T-cell (primary cell): ENCODE measurements at regions not wholly inside any gene's neighbourhood (a gene's known extent, or its start where the extent isn't known, plus 50 kb on each side); places are given as distances from the start of the nearest gene placed in this dataset.

Experiments
- ATAC-seq, 4 experiments: fragments of 200-7000 bp in 3 of 4; fragments of 150-1000 bp in 1 of 4; cut with Tn5 transposase; replicated peaks in 1 of 4; 1 replicate in 3 of 4; 2 replicates in 1 of 4; pipeline ENCODE4 v1.10.0; 2021; ENCODE audit warnings: moderate library complexity in 3 of 4, mild to moderate bottlenecking in 2 of 4, moderate number of reproducible peaks in 1 of 4
- CTCF ChIA-PET, 2 donors: fragments of 300-600 bp; sonication (Branson Sonifier 250); formaldehyde crosslinking; loops; one replicate each; lab custom pipeline; 2022; ENCODE audit warnings: antibody characterized with exemption in 2 of 2; lab: Charles Lee
- POLR2A ChIA-PET, 2 donors: fragments of 300-600 bp; sonication (Branson Sonifier 250); formaldehyde crosslinking; loops; one replicate each; lab custom pipeline; 2022; ENCODE audit warnings: antibody characterized with exemption in 2 of 2; lab: Charles Lee
- DNase-seq, 35 experiments: peaks; one replicate each; pipeline versions ENCODE4 v3.0.0 to v3.0.0-alpha.2; 2013 to 2023
- H3K27ac ChIP-seq: one replicate; pipeline ENCODE4 v1.5.1; 2013; ENCODE audit warnings: low read length
- H3K27me3 ChIP-seq, 2 experiments: replicated peaks in 1 of 2; 1 replicate in 1 of 2; 2 replicates in 1 of 2; pipeline versions ENCODE4 v1.6.1 to v1.7.0; 2013; ENCODE audit warnings: low read length in 1 of 2, mixed read lengths in 1 of 2; ENCODE audit not compliant: control insufficient read depth in 2 of 2, insufficient read depth in 2 of 2; ENCODE audit errors: extremely low read depth in 1 of 2
- H3K36me3 ChIP-seq, 2 donors: 1 replicate in 1 of 2; 2 replicates in 1 of 2; pipeline versions ENCODE4 v1.6.1 to v1.7.0; 2013; ENCODE audit warnings: low read length in 1 of 2; ENCODE audit not compliant: control insufficient read depth in 2 of 2, insufficient read depth in 1 of 2; ENCODE audit errors: extremely low read depth in 1 of 2
- H3K4me1 ChIP-seq, 2 experiments: 1 replicate in 1 of 2; 2 replicates in 1 of 2; pipeline versions ENCODE4 v1.6.1 to v1.7.0; 2013; ENCODE audit warnings: low read length in 2 of 2, mixed read lengths in 1 of 2; ENCODE audit not compliant: insufficient read depth in 2 of 2, control insufficient read depth in 1 of 2; ENCODE audit errors: extremely low read depth in 1 of 2
- H3K4me3 ChIP-seq, 2 donors: 1 replicate in 1 of 2; 2 replicates in 1 of 2; pipeline versions ENCODE4 v1.5.1 to v1.7.0; 2013; ENCODE audit warnings: mild to moderate bottlenecking in 2 of 2, low read length in 1 of 2, moderate library complexity in 1 of 2; ENCODE audit not compliant: control insufficient read depth in 1 of 2; ENCODE audit errors: extremely low read depth in 1 of 2
- H3K9me3 ChIP-seq: 2 replicates; pipeline ENCODE4 v1.7.0; 2013
- H3K27ac Mint-ChIP-seq, 2 donors: one replicate each; pipeline ENCODE4 v1.8.0; 2020 to 2021; ENCODE audit warnings: mild to moderate bottlenecking in 2 of 2, mixed read lengths in 2 of 2
- H3K27me3 Mint-ChIP-seq, 2 donors: one replicate each; pipeline ENCODE4 v1.8.0; 2021 to 2022; ENCODE audit warnings: mixed read lengths in 2 of 2
- H3K36me3 Mint-ChIP-seq: one replicate; pipeline ENCODE4 v1.8.0; 2021; ENCODE audit warnings: mixed read lengths
- H3K4me1 Mint-ChIP-seq, 3 donors: one replicate each; pipeline ENCODE4 v1.8.0; 2020 to 2022; ENCODE audit warnings: mixed read lengths in 3 of 3, mild to moderate bottlenecking in 1 of 3
- H3K4me3 Mint-ChIP-seq, 3 donors: one replicate each; pipeline ENCODE4 v1.8.0; 2020 to 2022; ENCODE audit warnings: mild to moderate bottlenecking in 3 of 3, mixed read lengths in 3 of 3, moderate library complexity in 3 of 3
- H3K9me3 Mint-ChIP-seq, 3 donors: one replicate each; pipeline ENCODE4 v1.8.0; 2020 to 2022; ENCODE audit warnings: mixed read lengths in 3 of 3
- WGBS: methylation state at CpG from one replicate; pipeline ENCODE4 v1.1.5; 2013; ENCODE audit warnings: missing lambda C conversion rate; ENCODE audit not compliant: insufficient coverage; 5-methylcytosine and 5-hydroxymethylcytosine counted together

GRCh38 chr2:15074319-15074718 is 441.8 kb downstream of the LRATD1 start:
- CTCF ChIA-PET: no interaction called here
- DNase-seq: no peak

GRCh38 chr2:15074751-15075700 is 442.5 kb downstream of the LRATD1 start:
- ATAC-seq (no peak), DNase-seq (no peak)
- Histone ChIP-seq H3K9me3 (no peaks in the 10 kb centered on the region), H3K27me3 (peaks cover 0 to 9% of the 10 kb centered on the region in 2 experiments), H3K36me3 (no peaks in the 10 kb centered on the region), H3K4me3 (no peak overlapping the region), H3K27ac (no peak overlapping the region), H3K4me1 (no peaks in the 10 kb centered on the region)
- H3K27me3 Mint-ChIP-seq: peaks cover 0 to 4% of the 10 kb centered on the region in 2 donors
- CTCF ChIA-PET: interaction anchor here in 1 of 2 donors (0.5 kb wide), 1 partner anchor 11 kb away, joined by 5 read pairs; no protein-coding TSS in a partner anchor
- 83% methylated on average over 1 of the region's 2 CpGs for WGBS
- H3K27ac Mint-ChIP-seq: no peak overlapping the region
- H3K9me3 Mint-ChIP-seq: no peaks in the 10 kb centered on the region
- no peak overlapping the region for H3K4me3 Mint-ChIP-seq
- no peaks in the 10 kb centered on the region for H3K36me3 Mint-ChIP-seq
- H3K4me1 Mint-ChIP-seq: no peaks in the 10 kb centered on the region
- POLR2A ChIA-PET: interaction anchor here in 1 of 2 donors (0.6 kb wide), 1 partner anchor 503 kb away, joined by 3 read pairs; no protein-coding TSS in a partner anchor

More at GRCh38 chr2:15074319-15074718, 441.8 kb downstream of the LRATD1 start:
- H3K9me3 Mint-ChIP-seq: no peaks in the 10 kb centered on the region
- H3K36me3 ChIP-seq: no peaks in the 10 kb centered on the region
- H3K4me1 ChIP-seq: no peaks in the 10 kb centered on the region
- no peak overlapping the region for H3K27ac Mint-ChIP-seq
- H3K4me3 ChIP-seq: no peak overlapping the region
- no peaks in the 10 kb centered on the region for H3K9me3 ChIP-seq
- peaks cover 0 to 4% of the 10 kb centered on the region in 2 donors for H3K27me3 Mint-ChIP-seq
- POLR2A ChIA-PET: interaction anchor here in 1 of 2 donors (0.6 kb wide), 1 partner anchor 504 kb away, joined by 3 read pairs; no protein-coding TSS in a partner anchor
- no peaks in the 10 kb centered on the region for H3K36me3 Mint-ChIP-seq
- no peak for ATAC-seq
- no peak overlapping the region for H3K27ac ChIP-seq
- no peaks in the 10 kb centered on the region for H3K4me1 Mint-ChIP-seq
- H3K4me3 Mint-ChIP-seq: no peak overlapping the region
- peaks cover 0 to 9% of the 10 kb centered on the region in 2 experiments for H3K27me3 ChIP-seq

DNA sequence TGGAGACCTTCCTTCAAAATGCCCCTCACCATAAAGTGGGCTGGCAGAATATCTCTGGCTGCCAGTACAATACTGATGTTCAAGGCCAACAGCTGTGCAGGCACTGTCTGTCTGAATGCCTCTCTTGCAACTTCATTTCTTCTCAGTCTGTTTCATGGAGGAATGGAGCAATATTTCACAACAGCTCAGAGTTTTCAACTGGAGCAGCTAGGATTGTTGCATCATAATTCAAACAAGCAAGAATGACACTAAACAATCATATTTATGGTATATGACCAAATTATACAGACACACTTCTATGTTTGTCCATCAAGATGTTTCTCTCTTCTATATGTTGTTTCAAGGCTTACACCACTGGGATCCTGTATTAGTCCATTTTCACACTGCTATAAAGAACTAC is 444.2 kb downstream of the LRATD1 start:
- no peak for DNase-seq
- no peak for ATAC-seq
- no peaks in the 10 kb centered on the region for H3K36me3 Mint-ChIP-seq
- CTCF ChIA-PET: no interaction called here
- H3K36me3 ChIP-seq: no peaks in the 10 kb centered on the region
- H3K27me3 ChIP-seq: peaks cover 0 to 9% of the 10 kb centered on the region in 2 experiments
- H3K27ac Mint-ChIP-seq: no peak overlapping the region
- POLR2A ChIA-PET: no interaction called here
- H3K9me3 Mint-ChIP-seq: no peaks in the 10 kb centered on the region
- H3K27me3 Mint-ChIP-seq: peaks cover 2 to 9% of the 10 kb centered on the region in 2 donors
- H3K27ac ChIP-seq: no peak overlapping the region
- H3K4me3 Mint-ChIP-seq: no peak overlapping the region
- H3K4me1 ChIP-seq: no peaks in the 10 kb centered on the region
- H3K9me3 ChIP-seq: no peaks in the 10 kb centered on the region
- no peaks in the 10 kb centered on the region for H3K4me1 Mint-ChIP-seq
- no peak overlapping the region for H3K4me3 ChIP-seq

DNA sequence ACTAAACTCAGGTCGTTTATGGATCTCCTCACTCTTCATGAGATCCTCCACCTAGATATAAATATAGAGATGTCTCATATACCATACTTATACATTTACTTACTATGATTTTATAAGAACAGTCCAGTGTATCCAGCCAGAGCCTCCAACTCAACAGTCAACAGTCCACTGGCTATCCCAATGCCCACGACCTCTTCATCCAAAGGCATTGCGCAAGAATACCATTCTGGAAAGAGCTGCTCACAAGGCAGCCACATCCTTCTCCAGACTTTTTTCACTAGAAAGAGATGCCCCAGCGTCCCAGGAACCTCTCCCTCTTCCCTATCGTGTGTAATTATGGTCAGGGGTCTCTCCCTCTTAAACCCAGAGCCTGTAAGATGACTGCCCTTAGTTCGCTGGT is 448.8 kb downstream of the LRATD1 start:
- ATAC-seq (no peak), DNase-seq (no peak)
- ChIA-PET CTCF (interaction anchor here in 1 of 2 donors (0.6 kb wide), 1 partner anchor 1729 kb away, joined by 4 read pairs; no protein-coding TSS in a partner anchor), POLR2A (no interaction called here)
- H3K27ac Mint-ChIP-seq: no peak overlapping the region
- Histone ChIP-seq H3K4me1 (no peaks in the 10 kb centered on the region), H3K27me3 (peaks cover 0 to 9% of the 10 kb centered on the region in 2 experiments), H3K9me3 (no peaks in the 10 kb centered on the region), H3K27ac (no peak overlapping the region), H3K4me3 (no peak overlapping the region), H3K36me3 (no peaks in the 10 kb centered on the region)
- no peaks in the 10 kb centered on the region for H3K9me3 Mint-ChIP-seq
- no peaks in the 10 kb centered on the region for H3K4me1 Mint-ChIP-seq
- H3K36me3 Mint-ChIP-seq: no peaks in the 10 kb centered on the region
- peaks cover 0 to 12% of the 10 kb centered on the region in 2 donors for H3K27me3 Mint-ChIP-seq
- no peak overlapping the region for H3K4me3 Mint-ChIP-seq
- WGBS: 92% methylated on average over 2 of the region's 6 CpGs

- no peak overlapping the region for H3K27ac ChIP-seq
- H3K9me3 ChIP-seq: no peaks in the 10 kb centered on the region
- Mint-ChIP-seq H3K27me3 (peaks cover 0 to 12% of the 10 kb centered on the region in 2 donors), H3K27ac (no peak overlapping the region), H3K4me1 (no peaks in the 10 kb centered on the region), H3K9me3 (no peaks in the 10 kb centered on the region), H3K4me3 (no peak overlapping the region), H3K36me3 (no peaks in the 10 kb centered on the region)
- ChIA-PET CTCF (interaction anchor here in 1 of 2 donors (0.6 kb wide), 1 partner anchor 1731 kb away, joined by 4 read pairs; no protein-coding TSS in a partner anchor), POLR2A (no interaction called here)
- peaks cover 0 to 9% of the 10 kb centered on the region in 2 experiments for H3K27me3 ChIP-seq
- DNase-seq: no peak
- H3K4me3 ChIP-seq: no peak overlapping the region
- H3K4me1 ChIP-seq: no peaks in the 10 kb centered on the region
- WGBS: 46% methylated on average over 4 of the region's 5 CpGs
- no peaks in the 10 kb centered on the region for H3K36me3 ChIP-seq
- no peak for ATAC-seq
Measured at GRCh38 chr2:15082105-15083058, 449.9 kb downstream of the LRATD1 start.

GRCh38 chr2:15084826-15085489 is 452.4 kb downstream of the LRATD1 start:
- POLR2A ChIA-PET: no interaction called here
- Mint-ChIP-seq H3K36me3 (no peaks in the 10 kb centered on the region), H3K4me1 (no peaks in the 10 kb centered on the region), H3K27ac (no peak overlapping the region), H3K9me3 (no peaks in the 10 kb centered on the region), H3K27me3 (peaks cover 0 to 12% of the 10 kb centered on the region in 2 donors), H3K4me3 (no peak overlapping the region)
- WGBS: 93% methylated on average over 30 of the region's 33 CpGs
- H3K9me3 ChIP-seq: no peaks in the 10 kb centered on the region
- no peak overlapping the region for H3K4me3 ChIP-seq
- ATAC-seq (no peak), DNase-seq (no peak)
- no peak overlapping the region for H3K27ac ChIP-seq
- H3K27me3 ChIP-seq: peaks cover 0 to 11% of the 10 kb centered on the region in 2 experiments
- CTCF ChIA-PET: no interaction called here
- H3K36me3 ChIP-seq: no peaks in the 10 kb centered on the region
- no peaks in the 10 kb centered on the region for H3K4me1 ChIP-seq
